ENCODE measurements at regions not wholly inside any gene's neighbourhood (a gene's known extent, or its start where the extent isn't known, plus 50 kb on each side); places are given as distances from the start of the nearest gene placed in this dataset.

- TF ChIP-seq SMC3 (IDR thresholded peaks at IDR 0.05; ENCODE audit: low read depth, low read length): no peak
- no peak for TF ChIP-seq POLR2A (IDR thresholded peaks at IDR 0.05; ENCODE audit: low read depth, low read length)
- TF ChIP-seq RAD21 (IDR thresholded peaks at IDR 0.05; ENCODE audit: low read length): no peak
- no peak for TF ChIP-seq CTCF (conservative IDR thresholded peaks at IDR 0.05; ENCODE audit: low read depth, low read length)
- no peak for TF ChIP-seq CHD1 (IDR thresholded peaks at IDR 0.05; ENCODE audit: low read depth, low read length)
- no peak for TF ChIP-seq BHLHE40 (IDR thresholded peaks at IDR 0.05; ENCODE audit: low read depth, low read length)
These were observed 152.6 kb upstream of the C1orf174 start for GRCh38 chr1:4052657-4053056.
